ENCODE measurements at regions not wholly inside any gene's neighbourhood (a gene's known extent, or its start where the extent isn't known, plus 50 kb on each side); places are given as distances from the start of the nearest gene placed in this dataset.

GRCh38 chr3:178397836-178398235 is 138.4 kb upstream of the KCNMB2 start:
- DNase-seq, result no peak

- DNase-seq, result no peak
Measured at GRCh38 chr3:178404961-178405360, 131.3 kb upstream of the KCNMB2 start.

GRCh38 chr3:178405531-178405930 is 130.7 kb upstream of the KCNMB2 start:
- no peak for DNase-seq

- no peak for DNase-seq
Measured at GRCh38 chr3:178406206-178406605, 130.0 kb upstream of the KCNMB2 start.

GRCh38 chr3:178415384-178415783 is 120.9 kb upstream of the KCNMB2 start:
- no peak for DNase-seq

DNA sequence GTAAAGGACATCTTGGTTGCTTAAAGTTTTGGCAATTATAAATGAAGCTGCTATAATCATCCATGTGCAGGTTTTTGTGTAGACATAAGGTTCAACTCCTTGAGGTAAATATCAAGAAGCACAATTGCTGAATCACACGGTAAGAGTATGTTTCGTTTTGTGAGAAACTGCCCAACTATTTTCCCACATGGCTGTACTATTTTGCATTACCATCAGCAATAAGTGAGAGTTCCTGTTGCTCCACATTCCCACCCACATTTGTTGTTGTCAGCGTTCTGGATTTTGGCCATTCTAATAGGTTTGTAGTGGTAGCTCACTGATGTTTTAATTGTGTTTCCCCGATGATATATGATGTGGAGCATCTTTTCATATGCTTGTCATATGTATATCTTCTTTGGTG is 118.5 kb upstream of the KCNMB2 start:
- no peak for DNase-seq

GRCh38 chr3:178419071-178419470 is 117.2 kb upstream of the KCNMB2 start:
- no peak for DNase-seq

- DNase-seq, result no peak
Measured at GRCh38 chr3:178420033-178420432, 116.2 kb upstream of the KCNMB2 start.

DNA sequence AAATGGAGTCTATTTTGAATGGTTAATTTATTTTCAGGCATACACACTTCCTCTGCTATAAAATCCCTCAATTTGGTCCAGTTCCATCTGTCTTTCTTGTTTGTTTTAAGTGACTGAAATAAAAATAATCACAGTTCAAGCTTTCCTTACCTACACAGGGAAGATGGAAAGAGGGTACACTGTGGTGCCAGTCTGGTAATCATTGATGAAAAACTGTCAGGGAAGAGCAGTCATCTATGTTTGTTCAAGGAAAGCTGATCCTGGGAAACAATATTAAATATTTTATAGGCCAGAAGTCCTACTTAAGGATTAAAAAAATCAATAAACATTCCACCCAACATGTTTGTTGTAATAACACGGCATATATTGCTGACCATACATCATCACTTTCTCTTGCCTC is 115.2 kb upstream of the KCNMB2 start:
- DNase-seq, result no peak

- DNase-seq, result no peak
Measured at GRCh38 chr3:178422406-178422805, 113.8 kb upstream of the KCNMB2 start.

GRCh38 chr3:178428037-178428436 is 108.2 kb upstream of the KCNMB2 start:
- no peak for DNase-seq

GRCh38 chr3:178434206-178434805 is 101.9 kb upstream of the KCNMB2 start:
- DNase-seq, result no peak

GRCh38 chr3:178435575-178435974 is 100.7 kb upstream of the KCNMB2 start:
- DNase-seq, result no peak

DNA sequence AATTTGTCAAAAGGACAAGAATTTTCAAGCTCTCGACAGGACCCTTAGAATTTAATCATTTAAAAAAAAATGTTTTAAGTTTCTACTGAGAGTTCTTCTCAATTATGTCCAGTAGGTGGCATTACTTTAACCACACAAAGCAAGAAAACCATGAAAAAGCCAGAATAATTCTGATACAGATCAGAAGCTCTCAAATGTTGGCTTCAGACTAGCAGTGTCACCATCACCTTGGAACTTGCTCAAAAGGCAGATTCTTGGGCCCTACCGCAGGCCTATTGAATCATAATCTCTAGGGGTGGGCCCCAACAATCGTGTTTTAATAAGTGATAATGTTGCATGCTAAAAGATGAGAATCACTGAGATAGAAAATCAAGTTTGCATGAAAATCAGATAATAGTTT is 99.5 kb upstream of the KCNMB2 start:
- no peak for DNase-seq

GRCh38 chr3:178437236-178437635 is 99.0 kb upstream of the KCNMB2 start:
- no peak for DNase-seq

GRCh38 chr3:178439504-178439903 is 96.7 kb upstream of the KCNMB2 start:
- peak; percentile 79 for DNase-seq

- no peak for DNase-seq
Measured at GRCh38 chr3:178440043-178440442, 96.2 kb upstream of the KCNMB2 start.

DNA sequence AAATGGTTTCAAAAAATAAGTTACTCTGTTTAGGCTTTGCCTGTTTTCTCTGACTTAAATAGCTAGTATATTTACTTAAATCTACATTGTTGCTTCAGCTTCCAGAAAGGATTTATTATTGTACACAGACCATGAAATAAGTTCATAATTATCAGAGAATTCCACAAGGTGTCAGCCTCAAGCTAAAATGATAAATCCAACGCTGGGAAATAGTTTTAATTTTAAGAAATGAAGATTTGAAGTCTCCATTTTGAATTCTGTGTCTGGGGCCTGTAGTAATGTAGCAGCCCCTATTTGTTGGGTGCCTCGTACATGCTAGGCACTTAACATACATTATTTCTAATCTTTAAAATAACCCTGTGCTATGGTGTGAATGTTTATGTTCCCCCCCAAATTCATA is 92.6 kb upstream of the KCNMB2 start:
- DNase-seq, result no peak

DNA sequence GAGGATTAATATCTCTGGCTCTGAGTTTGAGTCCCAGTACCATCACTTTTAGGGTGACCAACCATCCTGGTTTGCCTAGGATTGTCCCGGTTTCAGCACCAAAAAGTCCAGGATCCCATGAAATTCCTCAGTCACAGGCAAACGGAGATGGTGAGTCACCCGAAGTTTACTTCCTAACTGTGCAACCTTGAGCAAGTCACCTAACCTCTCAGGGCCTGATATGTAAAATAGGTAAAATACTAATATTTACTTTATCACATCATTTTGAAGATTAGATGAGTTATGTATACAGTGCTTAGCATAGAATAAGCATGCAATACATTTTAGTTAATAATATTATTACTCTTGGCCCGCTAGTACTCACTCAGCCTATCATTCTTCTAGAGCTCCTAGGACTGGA is 91.1 kb upstream of the KCNMB2 start:
- no peak for DNase-seq

- no peak for DNase-seq
Measured at GRCh38 chr3:178446059-178446458, 90.2 kb upstream of the KCNMB2 start.

DNA sequence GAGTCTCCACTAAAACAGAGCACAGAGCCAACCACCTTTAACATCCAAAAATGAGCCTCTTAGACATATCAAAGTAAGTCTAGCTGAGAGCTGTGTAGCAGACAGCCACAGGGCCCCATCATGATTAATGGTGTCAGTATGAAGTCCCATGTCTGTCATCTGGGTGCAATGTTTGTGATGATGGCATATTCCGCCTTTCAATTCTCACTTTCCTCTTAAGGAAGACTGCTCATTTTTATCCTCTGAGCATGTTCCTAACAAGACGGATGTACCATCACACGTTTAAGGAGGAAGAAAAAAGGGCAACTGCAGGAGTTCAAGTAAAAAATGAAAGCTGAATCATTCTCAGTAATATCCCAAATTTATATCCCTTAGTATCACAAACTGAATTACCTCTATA is 85.8 kb upstream of the KCNMB2 start:
- DNase-seq, result no peak

- no peak for DNase-seq
Measured at GRCh38 chr3:178451799-178452198, 84.4 kb upstream of the KCNMB2 start.

GRCh38 chr3:178454726-178455125 is 81.5 kb upstream of the KCNMB2 start:
- DNase-seq, result no peak

DNA sequence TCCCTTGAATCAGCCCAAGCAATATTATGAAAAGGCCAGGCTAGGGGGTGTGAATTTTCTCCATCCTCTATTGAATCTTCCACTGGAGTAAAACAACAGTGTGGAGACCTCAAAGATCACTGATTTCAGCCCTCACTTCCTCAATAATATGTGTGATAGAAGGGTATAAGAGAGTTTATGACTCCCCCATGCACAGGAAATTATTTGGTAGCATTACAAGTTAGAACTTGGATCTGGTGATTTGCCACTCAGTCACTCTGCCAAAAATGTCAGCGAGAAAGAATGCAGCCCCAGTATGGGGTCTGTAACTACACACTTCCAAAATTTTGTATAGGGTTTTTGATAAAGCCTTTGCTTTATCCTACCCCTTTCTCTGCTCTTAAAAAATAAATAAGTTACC is 81.0 kb upstream of the KCNMB2 start:
- no peak for DNase-seq

- DNase-seq, result no peak
Measured at GRCh38 chr3:178455946-178456345, 80.3 kb upstream of the KCNMB2 start.

Data from islet precursor cell (in vitro differentiated cells).